GM21381 (cell line): ENCODE measurements at regions not wholly inside any gene's neighbourhood (a gene's known extent, or its start where the extent isn't known, plus 50 kb on each side); places are given as distances from the start of the nearest gene placed in this dataset.
A peak's percentile ranks its signal among the peaks of the same experiment; 100 is the strongest.

Experiments used
- ATAC-seq: cut with Tn5 transposase; IDR thresholded peaks from one replicate; pipeline ENCODE4 v1.9.1; 2021; ENCODE audit warnings: mild to moderate bottlenecking, moderate library complexity; ENCODE audit not compliant: unreplicated experiment

- ATAC-seq, result no peak
Measured at GRCh38 chr16:80366023-80366422, 174.8 kb upstream of the DYNLRB2 start.

GRCh38 chr16:80362816-80363215 lies 178.0 kb upstream of the DYNLRB2 start:
- no peak for ATAC-seq

GRCh38 chr16:80356365-80356764 lies 184.4 kb upstream of the DYNLRB2 start:
- ATAC-seq, result no peak

GRCh38 chr16:80355335-80355734 lies 185.5 kb upstream of the DYNLRB2 start:
- no peak for ATAC-seq

GRCh38 chr16:80350061-80350460 lies 190.7 kb upstream of the DYNLRB2 start:
- ATAC-seq, result no peak

GRCh38 chr16:80347900-80348299 lies 192.9 kb upstream of the DYNLRB2 start:
- ATAC-seq, result no peak

GRCh38 chr16:80347002-80347401 lies 193.8 kb upstream of the DYNLRB2 start:
- no peak for ATAC-seq

- ATAC-seq, result peak; percentile 70
Measured at GRCh38 chr16:80346111-80346632, 194.6 kb upstream of the DYNLRB2 start.

GRCh38 chr16:80345701-80346100 lies 195.1 kb upstream of the DYNLRB2 start:
- ATAC-seq, result no peak

GRCh38 chr16:80344570-80344969 lies 196.2 kb upstream of the DYNLRB2 start:
- ATAC-seq, result no peak

- no peak for ATAC-seq
Measured at GRCh38 chr16:80341263-80341662, 199.5 kb upstream of the DYNLRB2 start.

- ATAC-seq, result no peak
Measured at GRCh38 chr16:80337786-80338185, 203.0 kb upstream of the DYNLRB2 start.

- no peak for ATAC-seq
Measured at GRCh38 chr16:80330803-80331202, 210.0 kb upstream of the DYNLRB2 start.

- ATAC-seq, result no peak
Measured at GRCh38 chr16:80330150-80330549, 210.6 kb upstream of the DYNLRB2 start.

- ATAC-seq, result no peak
Measured at GRCh38 chr16:80327740-80328139, 213.1 kb upstream of the DYNLRB2 start.

- no peak for ATAC-seq
Measured at GRCh38 chr16:80324371-80324770, 216.4 kb upstream of the DYNLRB2 start.

- no peak for ATAC-seq
Measured at GRCh38 chr16:80323808-80324195, 217.0 kb upstream of the DYNLRB2 start.

GRCh38 chr16:80323187-80323807 lies 217.5 kb upstream of the DYNLRB2 start:
- no peak for ATAC-seq

GRCh38 chr16:80319181-80319580 lies 221.6 kb upstream of the DYNLRB2 start:
- ATAC-seq, result no peak

GRCh38 chr16:80318107-80318506 lies 222.7 kb upstream of the DYNLRB2 start:
- no peak for ATAC-seq

- no peak for ATAC-seq
Measured at GRCh38 chr16:80317599-80318037, 223.2 kb upstream of the DYNLRB2 start.

GRCh38 chr16:80317116-80317515 lies 223.7 kb upstream of the DYNLRB2 start:
- ATAC-seq, result no peak

- ATAC-seq, result no peak
Measured at GRCh38 chr16:80314042-80314441, 226.8 kb upstream of the DYNLRB2 start.
